ENCODE measurements at regions not wholly inside any gene's neighbourhood (a gene's known extent, or its start where the extent isn't known, plus 50 kb on each side); places are given as distances from the start of the nearest gene placed in this dataset.
"Not testable (repeated sequence)": the region's sequence is repeated elsewhere in the genome, so short reads cannot be mapped to it uniquely, and the experiment has no call there.

DNA sequence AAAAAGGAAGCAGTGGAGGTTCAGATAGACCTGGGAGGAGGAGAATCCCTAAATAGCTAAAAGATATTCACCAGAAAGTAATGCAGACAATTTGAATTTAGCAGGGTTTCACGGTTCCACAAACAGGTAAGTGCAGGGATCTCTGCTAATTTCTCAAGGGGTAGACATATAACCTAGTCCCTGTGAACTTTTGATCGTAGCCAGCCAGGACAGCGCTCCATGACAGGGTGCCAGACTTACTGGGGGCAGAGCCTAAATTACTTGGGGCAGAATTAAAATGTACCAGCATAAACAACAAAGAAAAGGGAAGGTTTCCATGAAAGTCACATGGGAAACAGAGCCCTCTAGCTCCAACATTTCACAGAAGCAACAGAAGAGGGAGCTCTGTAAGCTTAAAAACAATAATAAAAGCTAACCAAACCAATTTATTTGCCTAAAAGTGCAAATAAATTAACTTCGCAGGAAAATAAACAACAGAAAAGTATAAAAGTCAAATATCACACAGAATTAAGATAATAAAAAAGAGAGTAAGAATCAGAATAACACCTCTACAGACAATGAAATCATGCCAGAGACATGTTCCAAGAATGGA lies 198.3 kb downstream of the DUSP10 start:
- Histone ChIP-seq H2AFZ (no peak overlapping the region), H3K4me2 (ENCODE audit: low read length) (no peak overlapping the region), H3K36me3 (ENCODE audit: control insufficient read depth, insufficient read depth, low read length) (no peaks in the 10 kb centered on the region), H3K27ac (no peak overlapping the region), H3K9me3 (ENCODE audit: control insufficient read depth, low read length) (no peaks in the 10 kb centered on the region), H3K4me3 (ENCODE audit: low read depth, low read length) (no peak overlapping the region), H3K79me2 (no peaks in the 10 kb centered on the region), H3K4me1 (no peaks in the 10 kb centered on the region), H3K27me3 (ENCODE audit: control insufficient read depth, insufficient read depth, low read length) (no peaks in the 10 kb centered on the region), H3K9ac (no peak overlapping the region)
- TF ChIP-seq CTCF (IDR thresholded peaks at IDR 0.05), result no peak

- H3K79me2 ChIP-seq, result no peaks in the 10 kb centered on the region
- H3K27ac ChIP-seq, result no peak overlapping the region
- H3K4me3 ChIP-seq (ENCODE audit: low read depth, low read length), result no peak overlapping the region
- H3K4me2 ChIP-seq (ENCODE audit: low read length), result no peak overlapping the region
- no peak overlapping the region for H3K9ac ChIP-seq
- H2AFZ ChIP-seq, result no peak overlapping the region
- no peaks in the 10 kb centered on the region for H3K4me1 ChIP-seq
- H3K27me3 ChIP-seq (ENCODE audit: control insufficient read depth, insufficient read depth, low read length), result no peaks in the 10 kb centered on the region
- TF ChIP-seq CTCF (IDR thresholded peaks at IDR 0.05), result no peak
- no peaks in the 10 kb centered on the region for H3K36me3 ChIP-seq (ENCODE audit: control insufficient read depth, insufficient read depth, low read length)
- H3K9me3 ChIP-seq (ENCODE audit: control insufficient read depth, low read length), result no peaks in the 10 kb centered on the region
Measured at GRCh38 chr1:221548942-221549341, 192.9 kb downstream of the DUSP10 start.

- Histone ChIP-seq H3K4me2 (ENCODE audit: low read length) (no peak overlapping the region), H3K27me3 (ENCODE audit: control insufficient read depth, insufficient read depth, low read length) (no peaks in the 10 kb centered on the region), H3K36me3 (ENCODE audit: control insufficient read depth, insufficient read depth, low read length) (no peaks in the 10 kb centered on the region), H3K4me3 (ENCODE audit: low read depth, low read length) (no peak overlapping the region), H3K9ac (no peak overlapping the region), H3K79me2 (no peaks in the 10 kb centered on the region), H3K9me3 (ENCODE audit: control insufficient read depth, low read length) (no peaks in the 10 kb centered on the region), H2AFZ (no peak overlapping the region), H3K4me1 (no peaks in the 10 kb centered on the region), H3K27ac (no peak overlapping the region)
- TF ChIP-seq CTCF (IDR thresholded peaks at IDR 0.05), result no peak
Measured at GRCh38 chr1:221549815-221550214, 192.1 kb downstream of the DUSP10 start.

- H3K27me3 ChIP-seq (ENCODE audit: control insufficient read depth, insufficient read depth, low read length); H2AFZ ChIP-seq; H3K36me3 ChIP-seq (ENCODE audit: control insufficient read depth, insufficient read depth, low read length); H3K4me3 ChIP-seq (ENCODE audit: low read depth, low read length); H3K79me2 ChIP-seq; H3K9ac ChIP-seq; H3K9me3 ChIP-seq (ENCODE audit: control insufficient read depth, low read length); H3K4me2 ChIP-seq (ENCODE audit: low read length); H3K4me1 ChIP-seq; H3K27ac ChIP-seq: not testable (repeated sequence)
Measured at GRCh38 chr1:221552792-221553191, 189.1 kb downstream of the DUSP10 start.

DNA sequence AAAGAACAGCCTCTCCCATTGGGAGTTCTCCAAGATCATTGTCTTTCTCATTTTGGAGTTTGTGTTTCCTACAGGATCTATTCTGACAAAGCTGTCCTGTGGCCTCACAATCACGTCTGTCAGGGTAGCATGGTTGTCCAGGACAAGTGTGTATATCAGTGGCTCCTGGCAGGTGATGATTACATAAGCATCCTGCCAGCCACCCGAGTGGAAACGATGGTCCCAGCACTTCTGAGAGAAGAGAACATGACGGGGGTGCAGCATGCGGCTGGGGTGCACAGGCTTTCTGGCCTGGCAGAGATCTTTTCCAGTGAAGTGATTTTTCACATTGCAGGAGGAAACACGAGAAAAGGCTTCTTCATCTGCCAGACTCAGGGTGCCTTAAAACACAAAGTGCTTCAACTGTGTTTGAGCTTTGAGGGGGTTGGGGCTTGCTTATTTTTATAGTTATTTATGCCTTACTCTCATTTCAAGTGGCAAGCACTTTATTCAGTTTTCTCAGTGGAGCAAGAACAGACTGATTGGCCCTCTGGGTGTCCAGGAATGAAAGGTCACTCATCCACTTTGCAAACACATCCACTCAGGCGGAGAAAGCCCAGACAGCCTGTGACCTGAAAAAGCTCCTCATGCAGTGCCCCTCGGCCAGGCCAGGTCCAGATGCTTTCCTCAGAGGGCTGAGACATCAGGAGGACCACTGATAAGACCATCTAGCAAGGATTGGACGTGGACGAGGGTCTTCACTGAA lies 186.0 kb downstream of the DUSP10 start:
- peak overlapping the region; percentile 50 for H2AFZ ChIP-seq
- H3K4me1 ChIP-seq, result peaks cover 3% of the 10 kb centered on the region
- H3K36me3 ChIP-seq (ENCODE audit: control insufficient read depth, insufficient read depth, low read length), result no peaks in the 10 kb centered on the region
- no peaks in the 10 kb centered on the region for H3K27me3 ChIP-seq (ENCODE audit: control insufficient read depth, insufficient read depth, low read length)
- H3K4me2 ChIP-seq (ENCODE audit: low read length), result no peak overlapping the region
- H3K27ac ChIP-seq, result no peak overlapping the region
- no peak overlapping the region for H3K9ac ChIP-seq
- no peak overlapping the region for H3K4me3 ChIP-seq (ENCODE audit: low read depth, low read length)
- no peak for TF ChIP-seq CTCF (IDR thresholded peaks at IDR 0.05)
- H3K79me2 ChIP-seq, result no peaks in the 10 kb centered on the region
- no peaks in the 10 kb centered on the region for H3K9me3 ChIP-seq (ENCODE audit: control insufficient read depth, low read length)
